Uterus (tissue), 2 donors: ENCODE measurements at regions not wholly inside any gene's neighbourhood (a gene's known extent, or its start where the extent isn't known, plus 50 kb on each side); places are given as distances from the start of the nearest gene placed in this dataset.

Experiments used
- CTCF ChIP-seq, 4 experiments: fragments of 200-600 bp in 2 of 4; fragments of 450-650 bp in 2 of 4; sonication (generic) in 2 of 4; IDR thresholded peaks; one replicate each; pipeline ENCODE4 v1.5.1; 2016 to 2019; ENCODE audit warnings: antibody characterized with exemption in 4 of 4, mild to moderate bottlenecking in 2 of 4, moderate library complexity in 1 of 4
- POLR2A ChIP-seq, 2 donors: fragments of 450-650 bp; IDR thresholded peaks; one replicate each; pipeline ENCODE4 v1.6.1; 2016; ENCODE audit warnings: antibody characterized with exemption in 2 of 2, mild to moderate bottlenecking in 1 of 2, moderate library complexity in 1 of 2

- TF ChIP-seq POLR2A (IDR thresholded peaks at IDR 0.05) (no peak), CTCF (IDR thresholded peaks at IDR 0.05) (no peak)
Observed at GRCh38 chr1:239786464-239786863, 305.2 kb upstream of the FMN2 start.
